GM12878 (cell line): ENCODE measurements at regions not wholly inside any gene's neighbourhood (a gene's known extent, or its start where the extent isn't known, plus 50 kb on each side); places are given as distances from the start of the nearest gene placed in this dataset.

Experiments
- CTCF ChIP-seq, 3 experiments: IDR thresholded peaks in 2 of 3; conservative IDR thresholded peaks in 1 of 3; 2 replicates each; pipeline ENCODE4 v1.5.1; 2011; ENCODE audit warnings: low read depth in 3 of 3, low read length in 3 of 3, mild to moderate bottlenecking in 3 of 3, control low read depth in 2 of 3, moderate library complexity in 2 of 3, inconsistent platforms in 1 of 3, mixed read lengths in 1 of 3; ENCODE audit not compliant: control insufficient read depth in 2 of 3, insufficient read depth in 1 of 3; ENCODE audit errors: extremely low read depth in 1 of 3
- FOS ChIP-seq: IDR thresholded peaks from 3 replicates; pipeline ENCODE4 v1.6.1; 2011; ENCODE audit warnings: borderline replicate concordance; ENCODE audit not compliant: insufficient read length; ENCODE audit errors: extremely low read depth
- KDM1A ChIP-seq: fragments of 200-600 bp; sonication (generic); IDR thresholded peaks from 2 replicates; pipeline ENCODE4 v1.6.1; 2016; ENCODE audit warnings: borderline replicate concordance
- NBN ChIP-seq: fragments of 450-650 bp; IDR thresholded peaks from 2 replicates; pipeline ENCODE4 v1.6.1; 2016
- PBX3 ChIP-seq: IDR thresholded peaks from 2 replicates; pipeline ENCODE4 v1.6.1; 2011; ENCODE audit warnings: mild to moderate bottlenecking, low read depth, low read length, moderate library complexity; ENCODE audit not compliant: insufficient replicate concordance
- POLR2A ChIP-seq: IDR thresholded peaks from 2 replicates; pipeline ENCODE4 v1.6.1; 2011; ENCODE audit warnings: low read depth, mild to moderate bottlenecking, low read length
- POLR2AphosphoS5 ChIP-seq: IDR thresholded peaks from 2 replicates; pipeline ENCODE4 v1.6.1; 2011; ENCODE audit warnings: mild to moderate bottlenecking, low read length, inconsistent platforms
- RAD21 ChIP-seq: IDR thresholded peaks from 2 replicates; pipeline ENCODE4 v1.6.1; 2011; ENCODE audit warnings: mild to moderate bottlenecking, low read depth, low read length, moderate library complexity; ENCODE audit not compliant: insufficient read depth
- RUNX3 ChIP-seq: IDR thresholded peaks from 2 replicates; pipeline ENCODE4 v1.6.1; 2012; ENCODE audit warnings: low read length, inconsistent platforms
- SIX5 ChIP-seq: IDR thresholded peaks from 2 replicates; pipeline ENCODE4 v1.6.1; 2011; ENCODE audit warnings: mild to moderate bottlenecking, low read depth, low read length, moderate library complexity; ENCODE audit not compliant: severe bottlenecking
- SP1 ChIP-seq: IDR thresholded peaks from one replicate; pipeline ENCODE4 v1.6.1; 2011; ENCODE audit warnings: low read depth, low read length
- SPI1 ChIP-seq: IDR thresholded peaks from 2 replicates; pipeline ENCODE4 v1.6.1; 2011; ENCODE audit warnings: low read depth, mild to moderate bottlenecking, low read length, moderate library complexity, borderline replicate concordance; ENCODE audit not compliant: insufficient read depth
- TF ChIP-seq, protein P1 (sequence below): IDR thresholded peaks from 2 replicates; pipeline ENCODE4 v1.6.1; 2012; ENCODE audit warnings: mild to moderate bottlenecking, low read depth, low read length
- TF ChIP-seq, protein P2 (sequence below): fragments of 450-650 bp; formaldehyde crosslinking; IDR thresholded peaks from 2 replicates; pipeline ENCODE4 v1.4.0; 2020; ENCODE audit warnings: mild to moderate bottlenecking, moderate library complexity

DNA sequence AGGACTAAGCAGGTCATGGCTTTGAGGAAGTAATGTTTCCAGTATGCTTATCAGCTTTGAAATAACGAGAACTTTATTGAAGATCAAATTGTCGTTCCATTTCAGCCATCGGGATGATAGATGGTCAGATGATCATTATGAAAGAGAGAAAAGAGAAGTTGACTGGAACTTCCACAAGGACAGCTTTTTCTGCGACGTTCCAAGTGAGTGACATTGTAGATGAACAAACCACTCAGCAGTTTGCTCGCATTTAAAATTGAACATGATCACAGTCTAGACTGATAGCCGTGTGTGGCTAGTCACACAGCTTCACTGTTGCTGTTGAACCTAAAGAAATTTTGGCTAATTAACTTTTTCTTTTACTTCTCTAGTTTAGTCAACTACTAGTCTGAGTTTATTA, 151.1 kb downstream of the TLR5 start:
- TF ChIP-seq POLR2A (no peak), CTCF (IDR thresholded peaks at IDR 0.05 in 2 of 3, conservative IDR thresholded peaks at IDR 0.05 in 1 of 3; ENCODE audit: control insufficient read depth in 2 of 3, extremely low read depth in 1 of 3, insufficient read depth in 1 of 3, low read depth in 3 of 3, low read length in 3 of 3) (no peak), PBX3 (no peak), SP1 (no peak), SPI1 (no peak), SIX5 (no peak), FOS (no peak), NBN (no peak), POLR2AphosphoS5 (no peak), RAD21 (no peak), KDM1A (no peak), RUNX3 (no peak)
- TF ChIP-seq, protein P1, sequence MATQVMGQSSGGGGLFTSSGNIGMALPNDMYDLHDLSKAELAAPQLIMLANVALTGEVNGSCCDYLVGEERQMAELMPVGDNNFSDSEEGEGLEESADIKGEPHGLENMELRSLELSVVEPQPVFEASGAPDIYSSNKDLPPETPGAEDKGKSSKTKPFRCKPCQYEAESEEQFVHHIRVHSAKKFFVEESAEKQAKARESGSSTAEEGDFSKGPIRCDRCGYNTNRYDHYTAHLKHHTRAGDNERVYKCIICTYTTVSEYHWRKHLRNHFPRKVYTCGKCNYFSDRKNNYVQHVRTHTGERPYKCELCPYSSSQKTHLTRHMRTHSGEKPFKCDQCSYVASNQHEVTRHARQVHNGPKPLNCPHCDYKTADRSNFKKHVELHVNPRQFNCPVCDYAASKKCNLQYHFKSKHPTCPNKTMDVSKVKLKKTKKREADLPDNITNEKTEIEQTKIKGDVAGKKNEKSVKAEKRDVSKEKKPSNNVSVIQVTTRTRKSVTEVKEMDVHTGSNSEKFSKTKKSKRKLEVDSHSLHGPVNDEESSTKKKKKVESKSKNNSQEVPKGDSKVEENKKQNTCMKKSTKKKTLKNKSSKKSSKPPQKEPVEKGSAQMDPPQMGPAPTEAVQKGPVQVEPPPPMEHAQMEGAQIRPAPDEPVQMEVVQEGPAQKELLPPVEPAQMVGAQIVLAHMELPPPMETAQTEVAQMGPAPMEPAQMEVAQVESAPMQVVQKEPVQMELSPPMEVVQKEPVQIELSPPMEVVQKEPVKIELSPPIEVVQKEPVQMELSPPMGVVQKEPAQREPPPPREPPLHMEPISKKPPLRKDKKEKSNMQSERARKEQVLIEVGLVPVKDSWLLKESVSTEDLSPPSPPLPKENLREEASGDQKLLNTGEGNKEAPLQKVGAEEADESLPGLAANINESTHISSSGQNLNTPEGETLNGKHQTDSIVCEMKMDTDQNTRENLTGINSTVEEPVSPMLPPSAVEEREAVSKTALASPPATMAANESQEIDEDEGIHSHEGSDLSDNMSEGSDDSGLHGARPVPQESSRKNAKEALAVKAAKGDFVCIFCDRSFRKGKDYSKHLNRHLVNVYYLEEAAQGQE: no peak
- TF ChIP-seq, protein P2, sequence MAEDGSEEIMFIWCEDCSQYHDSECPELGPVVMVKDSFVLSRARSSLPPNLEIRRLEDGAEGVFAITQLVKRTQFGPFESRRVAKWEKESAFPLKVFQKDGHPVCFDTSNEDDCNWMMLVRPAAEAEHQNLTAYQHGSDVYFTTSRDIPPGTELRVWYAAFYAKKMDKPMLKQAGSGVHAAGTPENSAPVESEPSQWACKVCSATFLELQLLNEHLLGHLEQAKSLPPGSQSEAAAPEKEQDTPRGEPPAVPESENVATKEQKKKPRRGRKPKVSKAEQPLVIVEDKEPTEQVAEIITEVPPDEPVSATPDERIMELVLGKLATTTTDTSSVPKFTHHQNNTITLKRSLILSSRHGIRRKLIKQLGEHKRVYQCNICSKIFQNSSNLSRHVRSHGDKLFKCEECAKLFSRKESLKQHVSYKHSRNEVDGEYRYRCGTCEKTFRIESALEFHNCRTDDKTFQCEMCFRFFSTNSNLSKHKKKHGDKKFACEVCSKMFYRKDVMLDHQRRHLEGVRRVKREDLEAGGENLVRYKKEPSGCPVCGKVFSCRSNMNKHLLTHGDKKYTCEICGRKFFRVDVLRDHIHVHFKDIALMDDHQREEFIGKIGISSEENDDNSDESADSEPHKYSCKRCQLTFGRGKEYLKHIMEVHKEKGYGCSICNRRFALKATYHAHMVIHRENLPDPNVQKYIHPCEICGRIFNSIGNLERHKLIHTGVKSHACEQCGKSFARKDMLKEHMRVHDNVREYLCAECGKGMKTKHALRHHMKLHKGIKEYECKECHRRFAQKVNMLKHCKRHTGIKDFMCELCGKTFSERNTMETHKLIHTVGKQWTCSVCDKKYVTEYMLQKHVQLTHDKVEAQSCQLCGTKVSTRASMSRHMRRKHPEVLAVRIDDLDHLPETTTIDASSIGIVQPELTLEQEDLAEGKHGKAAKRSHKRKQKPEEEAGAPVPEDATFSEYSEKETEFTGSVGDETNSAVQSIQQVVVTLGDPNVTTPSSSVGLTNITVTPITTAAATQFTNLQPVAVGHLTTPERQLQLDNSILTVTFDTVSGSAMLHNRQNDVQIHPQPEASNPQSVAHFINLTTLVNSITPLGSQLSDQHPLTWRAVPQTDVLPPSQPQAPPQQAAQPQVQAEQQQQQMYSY: no peak
